GM19328 (cell line): ENCODE measurements at regions not wholly inside any gene's neighbourhood (a gene's known extent, or its start where the extent isn't known, plus 50 kb on each side); places are given as distances from the start of the nearest gene placed in this dataset.
"Not testable (repeated sequence)": the region's sequence is repeated elsewhere in the genome, so short reads cannot be mapped to it uniquely, and the experiment has no call there.

Source experiments
- ATAC-seq: cut with Tn5 transposase; IDR thresholded peaks from one replicate; pipeline ENCODE4 v1.9.1; 2021; ENCODE audit warnings: mild to moderate bottlenecking, moderate library complexity; ENCODE audit not compliant: unreplicated experiment

- no peak for ATAC-seq
These were observed 256.9 kb downstream of the SPRY2 start for GRCh38 chr13:80083853-80084676.

GRCh38 chr13:80083081-80083852, 257.7 kb downstream of the SPRY2 start:
- ATAC-seq = no peak

DNA sequence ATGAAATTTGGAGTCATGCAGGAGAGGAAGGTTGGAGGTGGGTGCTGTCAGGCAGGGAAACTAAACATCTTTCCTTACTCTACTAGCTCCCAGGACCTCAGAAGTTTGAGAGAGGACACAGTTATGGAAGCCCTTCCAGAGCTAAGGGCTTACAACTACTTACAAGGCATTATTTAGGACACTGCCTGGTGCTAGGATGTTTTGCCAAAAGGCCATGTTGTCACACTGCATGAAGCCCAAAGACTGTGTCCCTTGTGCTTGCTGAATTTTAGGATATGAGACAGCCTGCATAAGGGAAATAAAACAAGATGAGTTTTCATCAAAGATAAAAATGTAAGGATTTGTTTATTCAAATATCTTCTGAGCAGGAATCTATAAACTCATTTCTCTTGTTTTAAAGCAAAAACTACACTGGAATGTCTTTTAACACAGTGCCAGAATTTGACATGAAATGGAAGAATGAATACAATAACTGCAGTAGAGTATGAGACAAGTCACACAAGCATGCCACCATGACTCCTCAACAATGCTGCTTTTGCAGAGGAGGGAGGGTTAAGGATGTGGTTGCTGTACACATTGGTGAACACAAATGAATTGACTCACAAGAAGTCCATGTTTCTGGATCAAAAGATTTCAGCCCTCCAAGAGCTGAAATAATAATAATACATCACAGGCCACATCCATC, 258.4 kb downstream of the SPRY2 start:
- ATAC-seq = no peak

DNA sequence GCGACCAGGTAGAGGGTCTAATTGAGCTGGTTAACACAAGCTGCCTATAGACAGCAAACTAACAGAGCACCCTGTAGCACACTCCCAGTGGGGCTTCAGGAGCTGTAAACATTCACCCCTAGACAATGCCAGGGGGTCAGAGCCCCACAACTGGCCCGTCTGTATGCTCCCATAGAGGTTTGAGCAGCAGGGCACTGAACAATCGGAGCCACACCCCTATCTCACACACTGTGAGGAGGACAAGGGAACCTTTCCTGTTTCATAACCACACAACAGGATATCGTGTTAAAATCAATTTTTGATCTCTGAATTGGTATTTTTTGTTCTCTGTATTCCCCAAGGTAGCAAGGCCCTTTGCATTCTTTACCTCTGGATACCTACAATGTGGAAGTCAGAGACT, 266.1 kb downstream of the SPRY2 start:
- no peak for ATAC-seq

GRCh38 chr13:80074143-80074752, 266.7 kb downstream of the SPRY2 start:
- ATAC-seq = no peak

DNA sequence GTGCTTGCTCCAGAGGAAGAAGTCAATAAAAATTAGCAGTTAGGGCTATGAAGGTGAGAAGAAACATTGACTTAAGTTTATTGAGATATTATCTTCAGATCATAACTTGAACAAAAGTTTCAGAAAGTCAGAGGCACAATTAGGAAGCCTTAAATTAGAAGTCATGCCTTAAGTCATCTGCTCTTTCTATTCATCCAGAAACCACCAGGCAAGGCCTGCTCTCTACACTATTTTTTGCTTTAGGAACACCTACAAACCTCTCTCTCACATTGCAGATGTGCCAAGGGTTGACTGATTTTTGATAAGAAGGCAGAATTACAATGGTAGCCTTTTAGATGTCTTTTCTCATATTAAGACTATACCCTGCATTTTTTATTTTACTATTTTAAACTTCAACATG, 268.7 kb downstream of the SPRY2 start:
- no peak for ATAC-seq

GRCh38 chr13:80070024-80070703, 270.8 kb downstream of the SPRY2 start:
- ATAC-seq = no peak

DNA sequence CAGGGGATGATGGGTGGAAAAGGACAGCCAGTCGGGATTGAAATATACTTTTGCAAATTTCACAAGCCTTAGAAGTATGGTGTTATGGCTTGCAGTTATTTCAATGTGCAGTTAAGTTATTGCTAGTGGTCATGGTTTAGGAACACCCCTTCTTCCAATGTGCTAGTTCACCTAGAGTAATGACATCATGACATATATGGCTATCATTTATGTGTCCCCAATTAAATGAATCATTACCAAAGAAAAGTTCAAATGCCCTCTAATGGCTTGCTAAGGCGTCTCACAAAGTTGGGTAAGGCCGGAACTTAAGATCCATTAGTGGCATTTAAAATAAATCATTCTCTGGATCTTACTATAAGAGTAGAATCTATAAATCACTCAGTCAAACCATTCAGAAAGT, 271.6 kb downstream of the SPRY2 start:
- no peak for ATAC-seq

DNA sequence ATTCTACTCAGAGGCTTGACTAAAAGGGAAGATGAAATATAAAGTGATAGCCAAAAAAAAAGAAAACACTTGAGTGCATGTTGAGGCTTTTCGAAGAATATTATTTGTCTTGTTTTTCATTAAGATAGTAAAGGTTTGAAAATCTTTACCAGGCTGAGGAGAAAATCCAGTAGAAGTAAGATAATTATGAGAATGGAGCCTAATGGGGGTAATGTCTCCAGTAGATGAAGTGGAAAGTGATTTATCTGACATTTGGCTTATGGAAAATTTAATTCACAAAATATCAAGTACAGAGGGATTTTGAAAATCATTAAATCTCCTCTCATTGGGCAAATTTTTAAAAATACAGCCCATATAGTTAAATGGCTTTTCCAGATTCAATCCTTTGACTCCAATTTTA, 274.9 kb downstream of the SPRY2 start:
- ATAC-seq = no peak

GRCh38 chr13:80062416-80062815, 278.5 kb downstream of the SPRY2 start:
- not testable (repeated sequence) for ATAC-seq

- ATAC-seq = no peak
These were observed 281.1 kb downstream of the SPRY2 start for GRCh38 chr13:80059789-80060188.

- no peak for ATAC-seq
These were observed 282.3 kb downstream of the SPRY2 start for GRCh38 chr13:80058626-80059025.

- no peak for ATAC-seq
These were observed 285.1 kb downstream of the SPRY2 start for GRCh38 chr13:80055847-80056246.

GRCh38 chr13:80054806-80055205, 286.1 kb downstream of the SPRY2 start:
- ATAC-seq = no peak

DNA sequence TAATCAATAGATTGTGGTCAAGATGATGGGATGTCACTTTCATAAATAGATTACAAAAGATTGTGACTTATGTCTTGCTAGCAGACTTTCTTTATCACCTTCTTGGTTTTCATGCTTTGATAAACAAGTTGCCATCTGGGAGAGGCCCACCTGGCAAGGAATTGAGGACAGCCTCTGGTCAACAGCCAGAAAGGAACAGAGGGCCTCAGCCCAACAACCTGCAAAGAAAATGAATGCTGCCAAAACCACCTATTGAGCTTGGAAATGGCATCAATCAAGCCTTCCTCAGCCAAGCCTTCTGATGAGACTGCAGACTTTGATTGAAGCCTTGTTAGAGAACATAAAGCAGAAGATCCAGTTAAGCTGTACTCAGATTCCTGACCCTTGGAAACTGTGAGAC, 288.6 kb downstream of the SPRY2 start:
- no peak for ATAC-seq

GRCh38 chr13:80050252-80050651, 290.7 kb downstream of the SPRY2 start:
- no peak for ATAC-seq

GRCh38 chr13:80048802-80049201, 292.1 kb downstream of the SPRY2 start:
- ATAC-seq = peak; percentile 96

DNA sequence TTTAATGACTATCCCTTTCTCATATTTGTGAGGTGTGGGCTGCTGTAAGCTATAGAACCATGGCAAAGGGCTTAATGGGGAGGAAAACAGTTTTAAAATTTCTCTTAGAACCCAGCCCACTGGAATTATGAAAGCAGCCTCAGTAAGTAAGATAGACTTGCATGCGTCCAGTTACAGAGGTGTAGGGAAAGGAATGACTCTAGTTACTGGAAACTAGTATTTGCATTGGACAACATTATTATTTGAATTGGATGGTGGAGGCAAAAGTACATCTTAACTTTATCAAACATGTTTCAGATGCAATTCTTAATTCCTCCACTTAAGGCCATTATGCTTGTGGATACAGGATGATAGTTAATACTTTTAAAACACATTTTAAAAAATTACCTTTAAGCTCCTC, 292.9 kb downstream of the SPRY2 start:
- ATAC-seq = no peak

GRCh38 chr13:80047406-80047805, 293.5 kb downstream of the SPRY2 start:
- ATAC-seq = no peak

DNA sequence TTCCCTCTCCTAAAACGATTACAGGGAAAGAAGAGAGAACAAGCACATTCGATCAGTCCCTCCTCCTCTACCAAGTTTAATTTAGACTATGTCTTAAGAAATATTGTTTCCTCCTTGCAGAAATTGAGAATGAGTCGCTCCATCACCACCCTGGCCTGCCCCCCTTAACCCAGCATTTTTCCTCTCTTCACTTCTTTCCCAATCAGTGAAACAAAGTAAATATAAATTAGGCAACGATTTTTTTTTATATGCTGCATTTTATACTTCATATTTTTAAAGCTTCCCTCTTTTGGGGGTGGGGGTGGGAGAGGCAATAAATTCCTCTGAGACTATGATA, 300.0 kb downstream of the SPRY2 start:
- ATAC-seq = no peak
